NCI-H1417 (cell line): ENCODE measurements at regions not wholly inside any gene's neighbourhood (a gene's known extent, or its start where the extent isn't known, plus 50 kb on each side); places are given as distances from the start of the nearest gene placed in this dataset.
A peak's percentile ranks its signal among the peaks of the same experiment; 100 is the strongest.

ENCODE experiments used
- DNase-seq, 3 experiments: peaks; one replicate each; lab custom pipeline; 2025; lab: John Stamatoyannopoulos, UW

DNA sequence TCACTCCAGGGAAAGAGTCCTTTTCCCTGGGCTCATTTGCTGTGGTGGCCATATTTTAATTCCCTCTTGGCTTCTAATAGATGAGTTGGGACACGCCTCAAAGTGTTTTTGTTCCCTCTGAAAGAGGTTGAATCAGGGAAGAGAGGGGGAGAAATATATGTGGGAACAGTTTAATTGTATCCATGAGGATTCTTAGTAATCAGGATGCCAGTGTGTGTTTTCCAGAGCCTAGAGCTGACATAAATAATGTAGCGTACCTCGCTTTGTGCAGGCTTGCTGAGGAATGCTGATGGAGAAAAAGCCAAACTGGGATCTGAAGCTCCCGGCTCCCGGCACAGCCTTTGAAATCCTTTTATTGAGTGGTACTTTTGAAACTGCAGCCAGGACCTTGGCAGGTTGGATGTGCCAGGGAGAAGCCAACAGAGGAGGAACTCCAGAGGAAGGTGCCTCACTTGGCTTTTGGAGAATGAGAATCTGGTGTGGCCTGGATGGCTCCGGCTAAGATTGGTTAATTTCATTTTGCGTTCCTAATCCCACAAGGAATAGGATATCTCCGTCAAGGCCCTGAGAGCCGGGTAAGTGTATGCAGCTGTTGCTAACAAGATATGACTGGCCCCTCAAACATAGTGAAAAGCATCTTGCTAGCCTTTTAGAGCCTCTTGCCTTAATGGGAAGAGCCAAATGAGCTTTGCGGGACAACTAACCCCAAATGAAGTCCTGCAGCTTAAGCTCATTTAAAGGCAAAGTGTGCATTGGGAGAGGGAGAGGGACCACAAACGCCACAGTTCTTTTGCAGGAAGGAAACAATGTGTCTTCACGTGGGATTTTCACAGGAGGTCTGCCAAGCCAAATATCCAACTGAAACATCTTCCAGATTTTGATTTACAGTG, 471.1 kb upstream of the WWC1 start:
- no peak for DNase-seq

DNA sequence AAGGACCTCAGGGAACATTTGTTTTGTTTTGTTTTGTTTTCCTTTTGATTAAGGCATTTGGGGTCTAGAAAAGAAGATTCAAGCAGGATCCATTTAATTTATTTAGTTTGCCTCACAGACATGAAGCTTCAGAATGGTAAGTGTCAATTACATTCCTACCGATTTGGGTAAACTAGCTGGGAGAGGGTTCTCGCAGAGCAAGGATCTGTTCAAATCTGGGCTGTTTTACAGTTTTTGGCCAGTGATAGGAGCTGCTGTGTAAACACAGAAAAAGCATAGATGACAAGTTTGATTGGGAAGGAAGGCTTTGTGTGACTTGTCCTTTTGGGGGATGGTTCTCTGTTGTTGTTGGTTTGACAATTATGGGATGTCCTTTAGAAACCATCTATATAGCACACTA, 470.3 kb upstream of the WWC1 start:
- no peak for DNase-seq

DNA sequence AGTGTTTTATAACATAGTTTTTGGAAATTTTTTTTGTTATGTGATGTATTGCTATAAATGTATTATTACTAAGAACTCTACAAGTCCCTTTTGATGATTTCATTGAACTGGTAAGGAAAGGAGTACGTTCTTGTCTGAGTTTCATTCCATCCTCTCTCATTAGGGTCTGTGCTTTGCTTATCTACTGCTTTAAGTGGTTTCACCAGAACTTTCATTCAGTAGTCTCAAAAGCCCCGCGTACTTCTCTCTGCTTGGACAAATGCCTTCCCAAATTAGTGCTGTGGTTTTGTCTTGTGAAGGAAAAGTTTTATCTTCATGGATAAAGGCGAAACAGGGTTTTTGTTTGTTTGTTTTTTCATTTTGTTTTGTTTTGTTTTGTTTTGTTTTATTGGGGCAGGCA, 469.8 kb upstream of the WWC1 start:
- DNase-seq = no peak

GRCh38 chr5:167822241-167822640, 469.2 kb upstream of the WWC1 start:
- DNase-seq = no peak

- DNase-seq = no peak
Observed at GRCh38 chr5:167823405-167823804, 468.0 kb upstream of the WWC1 start.

- peak in 1 of 3 experiments; percentile 18 for DNase-seq
Observed at GRCh38 chr5:167827766-167828165, 463.7 kb upstream of the WWC1 start.

DNA sequence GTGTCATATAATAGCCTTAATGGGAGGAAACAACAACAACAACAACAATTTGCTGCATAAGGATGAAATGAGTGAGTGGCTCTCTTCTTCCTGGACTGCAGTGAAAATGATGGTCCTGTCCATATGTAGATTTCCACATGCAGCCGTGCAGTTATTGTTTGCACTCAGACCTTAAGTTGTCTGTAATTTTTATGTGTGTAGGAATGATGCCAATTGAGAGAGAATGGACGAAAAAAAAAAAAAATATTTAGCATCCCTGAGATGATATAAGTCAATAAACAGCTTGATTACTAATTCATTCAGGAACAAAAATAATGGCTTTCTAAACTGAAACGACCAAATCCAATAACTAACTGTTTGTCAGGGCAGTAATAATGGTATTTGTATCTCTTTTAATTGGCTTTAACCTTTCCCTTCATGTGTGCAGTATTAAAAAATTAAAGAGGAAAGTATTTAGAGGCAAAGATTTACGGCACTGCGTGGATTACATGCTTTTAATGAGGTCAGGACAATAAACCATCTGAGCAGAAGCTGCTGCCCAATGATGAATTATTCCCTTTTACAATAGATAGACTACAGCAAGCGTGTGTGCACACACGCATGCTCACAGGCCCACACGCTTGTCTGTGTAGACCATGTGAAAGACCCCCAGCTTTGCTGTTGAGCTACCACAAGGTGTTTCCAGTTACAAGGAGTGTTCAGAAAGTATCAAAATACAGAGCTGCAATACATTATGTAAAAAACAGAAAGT, 459.5 kb upstream of the WWC1 start:
- DNase-seq = no peak

DNA sequence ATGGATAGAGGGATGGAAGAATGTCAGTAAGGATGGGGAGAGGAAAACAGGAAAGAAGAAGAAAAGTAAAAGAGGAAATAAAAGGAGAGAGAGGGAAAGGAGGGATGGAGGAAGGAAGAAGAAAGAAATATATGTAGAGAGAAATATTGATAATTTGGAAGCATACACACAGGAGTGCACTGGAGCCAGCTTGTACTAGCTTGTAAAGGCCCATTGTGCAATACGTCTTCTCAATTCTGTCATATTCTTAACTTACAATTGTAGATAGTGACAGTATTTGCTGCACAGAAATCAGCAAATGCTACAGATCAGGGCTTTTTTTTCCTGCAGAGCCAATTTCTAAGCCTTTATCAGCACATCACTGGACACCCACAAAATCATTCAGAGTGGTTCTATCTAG, 458.8 kb upstream of the WWC1 start:
- no peak for DNase-seq

DNA sequence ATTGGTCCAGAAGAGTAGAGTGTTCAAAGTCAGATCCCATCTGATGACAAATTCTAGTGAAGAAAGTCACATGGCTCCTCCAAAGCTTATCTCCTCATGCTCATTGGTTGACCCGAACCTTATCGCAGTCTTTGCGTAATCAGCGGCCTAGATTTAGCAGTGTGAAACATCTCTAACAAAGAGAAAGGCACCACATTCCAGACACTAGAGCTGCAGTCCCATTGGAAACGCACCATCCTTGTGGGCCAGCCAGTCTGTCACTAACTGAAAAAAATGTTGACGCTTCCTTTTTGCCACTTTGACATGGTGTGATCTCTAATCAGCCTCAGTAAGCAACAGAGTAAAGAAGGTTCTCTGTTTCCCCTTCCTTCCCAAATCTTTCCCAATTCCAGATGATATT, 458.0 kb upstream of the WWC1 start:
- DNase-seq = no peak

DNA sequence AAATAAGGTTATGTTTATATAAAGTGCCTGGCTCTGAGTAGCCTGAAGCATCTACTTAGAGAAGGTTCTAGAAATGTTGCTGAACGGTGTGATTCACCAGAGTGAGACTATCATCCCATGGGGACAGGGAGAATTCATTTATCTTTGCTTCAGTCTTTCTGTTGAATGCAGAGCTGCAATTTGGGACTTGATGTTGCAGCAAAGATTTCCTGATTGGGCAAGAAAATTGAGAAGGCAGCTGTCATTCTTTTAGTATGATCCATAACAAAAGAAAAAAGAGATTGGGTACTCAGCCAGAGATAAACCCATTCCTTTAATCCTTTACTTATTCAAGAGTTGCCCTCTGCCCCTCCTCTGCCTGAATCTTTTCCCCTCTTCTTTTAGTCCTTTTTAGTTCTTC, 456.3 kb upstream of the WWC1 start:
- no peak for DNase-seq

DNA sequence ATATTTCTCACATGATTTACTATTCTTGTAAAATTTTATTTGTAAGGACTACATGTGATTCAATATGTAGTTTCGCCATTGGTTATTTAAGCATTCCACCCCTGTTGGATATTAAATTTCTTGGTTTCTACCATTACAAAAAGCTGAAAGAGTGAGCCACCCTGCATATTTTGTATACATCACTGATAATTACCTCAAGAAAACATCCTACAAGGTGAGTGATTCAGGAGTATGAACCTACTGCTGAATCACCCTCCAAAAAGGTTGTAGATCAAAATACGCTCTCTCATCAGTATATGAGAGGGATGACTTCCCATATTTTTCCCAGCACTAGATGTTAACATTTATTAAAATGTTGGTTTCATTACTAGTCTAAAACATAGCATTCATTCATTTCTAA, 454.3 kb upstream of the WWC1 start:
- DNase-seq = no peak

- peak in 1 of 3 experiments; percentile 36 for DNase-seq
Observed at GRCh38 chr5:167839065-167839464, 452.4 kb upstream of the WWC1 start.

DNA sequence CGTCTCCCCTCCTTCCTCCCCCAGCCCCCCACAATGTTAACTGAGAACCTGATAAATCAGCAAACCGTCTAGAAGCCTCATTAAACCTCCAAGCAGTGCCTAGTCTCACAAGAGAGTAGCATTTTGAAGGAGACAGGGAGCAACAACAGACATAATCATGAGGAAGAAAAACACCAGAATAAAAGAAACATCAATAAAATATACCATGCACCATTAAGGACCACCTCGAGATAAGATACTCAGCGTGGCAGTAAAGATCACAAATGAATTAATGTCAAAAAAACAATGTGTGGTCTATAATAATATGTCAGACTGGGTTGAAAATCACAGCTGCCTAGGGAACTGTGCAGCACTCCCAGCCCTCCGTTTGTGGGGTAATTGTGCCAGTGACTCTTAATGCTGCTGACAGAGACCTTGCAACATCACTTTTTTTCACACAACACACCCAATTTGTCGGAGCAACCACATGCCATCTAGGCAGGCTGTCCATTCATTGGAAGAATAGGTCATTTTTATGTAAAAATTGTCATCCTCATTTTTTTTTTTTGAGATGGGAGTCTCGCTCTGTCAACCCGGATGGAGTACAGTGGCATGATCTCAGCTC, 450.8 kb upstream of the WWC1 start:
- no peak for DNase-seq

GRCh38 chr5:167843881-167844572, 447.4 kb upstream of the WWC1 start:
- DNase-seq = peak in 2 of 3 experiments; percentile 2 to 13

DNA sequence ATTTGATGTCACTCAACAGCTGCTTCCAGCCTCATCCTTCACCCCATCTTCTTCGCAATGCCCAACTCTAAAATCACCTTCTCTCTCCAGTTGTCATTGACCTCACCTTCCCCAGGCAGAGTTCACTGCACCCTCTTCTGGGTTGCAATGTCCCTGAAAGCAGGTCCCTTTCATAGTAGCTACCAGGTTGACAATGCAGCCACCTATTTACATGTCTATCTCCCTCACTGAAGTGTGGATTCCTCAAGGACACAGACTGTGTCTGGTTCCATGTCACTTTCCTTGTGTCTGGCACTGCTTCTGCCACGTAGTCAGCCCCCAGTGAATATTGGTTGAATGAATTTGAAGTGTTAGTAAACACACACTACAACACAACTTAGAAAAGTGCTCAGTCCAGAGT, 445.5 kb upstream of the WWC1 start:
- DNase-seq = no peak

DNA sequence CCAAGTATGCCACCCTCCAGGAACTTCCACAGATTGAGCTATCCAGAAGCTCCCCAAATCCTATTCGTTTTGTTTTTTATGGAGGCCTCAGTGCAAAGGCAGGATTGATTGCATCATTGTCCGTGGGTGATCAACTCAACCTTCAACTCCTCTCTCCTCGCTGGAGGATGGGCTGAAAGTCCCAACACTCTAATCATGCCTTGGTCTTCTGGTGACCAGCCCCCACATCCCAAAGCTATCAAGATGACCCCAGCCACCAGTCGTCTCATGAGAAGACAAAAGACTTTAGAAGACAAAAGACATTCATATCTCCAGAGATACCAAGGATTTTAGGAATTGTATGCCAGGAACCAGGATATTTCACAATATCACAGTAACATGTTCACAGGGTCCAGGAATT, 441.6 kb upstream of the WWC1 start:
- DNase-seq = no peak

DNA sequence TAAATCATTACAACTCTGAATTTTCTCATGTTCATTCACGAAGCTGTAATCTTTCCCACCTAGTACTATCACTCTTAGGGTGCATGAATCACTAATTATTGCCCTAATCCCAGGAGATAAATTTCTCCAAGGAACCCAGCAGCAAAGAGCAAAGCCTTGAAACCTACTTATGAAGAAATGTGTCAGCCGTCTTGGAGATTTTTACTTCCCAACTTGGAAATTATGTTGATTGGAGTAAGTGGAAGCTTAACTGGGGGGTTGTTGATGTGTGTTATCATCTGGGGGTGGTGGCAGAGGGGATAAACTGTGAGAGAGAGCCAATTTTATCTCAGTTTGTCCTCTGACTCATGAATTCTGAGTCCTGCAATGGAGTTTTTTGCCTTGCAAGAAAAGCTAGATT, 440.5 kb upstream of the WWC1 start:
- DNase-seq = no peak

- no peak for DNase-seq
Observed at GRCh38 chr5:167851416-167851815, 440.0 kb upstream of the WWC1 start.

- no peak for DNase-seq
Observed at GRCh38 chr5:167852515-167852914, 438.9 kb upstream of the WWC1 start.

DNA sequence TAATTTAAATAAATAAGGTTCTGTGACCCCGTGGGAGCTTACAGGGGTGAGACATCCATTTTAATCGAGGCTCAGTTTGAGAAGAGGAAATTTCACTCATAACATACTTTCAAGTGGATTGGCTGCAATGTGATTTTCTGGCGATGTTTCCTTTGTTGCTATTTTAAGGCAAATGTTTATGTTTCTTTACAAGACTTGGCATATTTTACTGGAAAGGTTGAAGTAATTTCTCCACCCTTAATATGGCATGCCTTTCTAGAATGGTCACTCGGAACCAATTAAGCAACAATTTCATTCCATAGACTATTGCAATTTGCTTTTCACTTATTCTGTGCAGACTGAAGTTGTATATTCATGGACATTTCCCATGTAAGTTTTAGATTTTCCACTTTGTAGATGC, 438.0 kb upstream of the WWC1 start:
- no peak for DNase-seq

GRCh38 chr5:167855818-167856217, 435.6 kb upstream of the WWC1 start:
- DNase-seq = no peak

- no peak for DNase-seq
Observed at GRCh38 chr5:167857321-167857720, 434.1 kb upstream of the WWC1 start.
